ENCODE measurements at regions not wholly inside any gene's neighbourhood (a gene's known extent, or its start where the extent isn't known, plus 50 kb on each side); places are given as distances from the start of the nearest gene placed in this dataset.

GRCh38 chrX:118211891-118212816 lies 95.5 kb upstream of the KLHL13 start:
- intact Hi-C loops (cut with DNase I), result no loop called here
- TF ChIP-seq CTCF (IDR thresholded peaks at IDR 0.05) (no peak), POLR2A (IDR thresholded peaks at IDR 0.05) (no peak)
- Histone ChIP-seq H3K4me3 (no peak overlapping the region), H3K27ac (no peak overlapping the region), H3K27me3 (no peaks in the 10 kb centered on the region), H3K36me3 (no peaks in the 10 kb centered on the region), H3K9me3 (no peaks in the 10 kb centered on the region), H3K4me1 (peaks cover 0 to 16% (median 0%) of the 10 kb centered on the region in 3 donors)
- no peak for DNase-seq
- 48 to 68% methylated on average over 3 to 10 of the region's 10 CpGs for WGBS, 2 donors

- TF ChIP-seq CTCF (IDR thresholded peaks at IDR 0.05), result no peak
- Histone ChIP-seq H3K4me3 (no peak overlapping the region), H3K4me1 (peaks cover 0 to 17% (median 0%) of the 10 kb centered on the region in 3 donors), H3K36me3 (no peaks in the 10 kb centered on the region), H3K9me3 (no peaks in the 10 kb centered on the region), H3K27me3 (no peaks in the 10 kb centered on the region), H3K27ac (no peak overlapping the region)
- WGBS, 2 donors, result 35 to 44% methylated on average over 2 of the region's 2 CpGs
- intact Hi-C loops (cut with DNase I), result no loop called here
- DNase-seq, result no peak
Measured at GRCh38 chrX:118212817-118213183, 96.2 kb upstream of the KLHL13 start.

DNA sequence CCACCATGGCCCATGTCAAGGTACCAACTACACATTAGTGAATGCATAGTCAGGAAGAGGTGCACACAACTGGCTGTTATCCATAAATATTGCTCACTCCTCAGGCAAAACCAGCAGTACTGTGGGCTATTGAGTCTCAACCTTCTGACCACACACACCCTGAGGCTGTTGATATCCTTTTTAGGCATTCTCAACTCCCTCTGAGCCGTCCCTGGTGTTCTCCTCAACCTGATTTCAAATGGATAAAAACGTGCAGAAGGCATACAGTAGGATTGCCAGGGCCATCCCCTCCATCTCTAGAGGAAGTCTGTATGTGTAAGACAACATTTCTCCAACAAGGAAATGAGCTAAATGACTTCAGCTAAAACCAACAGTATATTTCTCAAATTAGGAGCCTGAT lies 98.7 kb upstream of the KLHL13 start:
- no peak for DNase-seq

DNA sequence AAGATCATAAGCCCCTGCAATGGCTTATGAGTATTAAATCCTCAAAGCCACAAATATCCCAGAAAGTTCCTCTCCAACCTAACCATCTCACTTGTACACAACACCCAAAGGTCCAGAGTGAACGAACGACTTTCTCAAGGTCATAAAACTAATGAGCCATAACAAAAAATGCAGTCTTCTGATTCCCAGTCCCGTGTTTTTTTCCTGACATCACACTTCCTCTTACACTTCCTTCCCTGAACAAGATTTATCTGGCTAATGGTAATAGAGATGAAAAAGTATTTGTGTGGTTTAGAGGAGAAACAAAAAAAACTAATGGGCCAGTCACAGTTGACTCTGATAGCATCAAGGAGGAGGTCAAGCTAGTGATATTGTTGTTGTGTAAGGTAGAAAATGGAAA lies 99.5 kb upstream of the KLHL13 start:
- TF ChIP-seq CTCF (IDR thresholded peaks at IDR 0.05) (no peak), POLR2A (IDR thresholded peaks at IDR 0.05) (no peak)
- 17 to 25% methylated on average over 3 of the region's 3 CpGs for WGBS, 2 donors
- Histone ChIP-seq H3K9me3 (no peaks in the 10 kb centered on the region), H3K27ac (no peak overlapping the region), H3K4me1 (peaks cover 0 to 27% (median 0%) of the 10 kb centered on the region in 3 donors), H3K27me3 (no peaks in the 10 kb centered on the region), H3K4me3 (no peak overlapping the region), H3K36me3 (no peaks in the 10 kb centered on the region)
- intact Hi-C loops (cut with DNase I), result no loop called here
- no peak for DNase-seq

More for the DNA sequence above, 98.7 kb upstream of the KLHL13 start:
- H3K4me3 ChIP-seq, result no peak overlapping the region
- TF ChIP-seq CTCF (IDR thresholded peaks at IDR 0.05) (no peak), POLR2A (IDR thresholded peaks at IDR 0.05) (no peak)
- peaks cover 0 to 19% (median 0%) of the 10 kb centered on the region in 3 donors for H3K4me1 ChIP-seq
- 0 to 13% methylated on average over 2 of the region's 2 CpGs for WGBS, 2 donors
- intact Hi-C loops (cut with DNase I), result no loop called here
- no peaks in the 10 kb centered on the region for H3K27me3 ChIP-seq
- no peak overlapping the region for H3K27ac ChIP-seq
- H3K9me3 ChIP-seq, result no peaks in the 10 kb centered on the region
- H3K36me3 ChIP-seq, result no peaks in the 10 kb centered on the region

DNA sequence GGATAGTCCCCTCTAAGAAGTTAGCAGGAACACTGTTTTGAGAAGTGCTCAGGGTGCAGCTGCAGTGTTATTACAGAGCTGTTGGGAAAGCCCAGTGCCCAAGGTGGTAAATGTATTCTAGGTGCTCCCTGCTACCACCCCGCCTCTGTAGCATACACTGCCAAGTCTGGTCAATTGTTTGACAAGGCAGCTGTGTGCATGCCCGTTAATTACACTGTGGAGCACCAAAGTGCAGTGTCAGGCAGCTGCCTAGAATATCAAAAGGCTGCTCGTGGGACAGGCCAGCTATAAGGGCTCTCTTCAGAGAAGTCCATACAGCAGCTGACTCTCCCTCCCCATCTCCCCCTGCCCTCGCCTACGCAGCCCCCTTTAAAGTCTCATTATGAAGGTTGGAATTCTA lies 99.9 kb upstream of the KLHL13 start:
- Histone ChIP-seq H3K27ac (no peak overlapping the region), H3K9me3 (no peaks in the 10 kb centered on the region), H3K4me3 (no peak overlapping the region), H3K27me3 (no peaks in the 10 kb centered on the region), H3K4me1 (peaks cover 0 to 31% (median 0%) of the 10 kb centered on the region in 3 donors), H3K36me3 (no peaks in the 10 kb centered on the region)
- 18 to 21% methylated on average over 2 to 5 of the region's 5 CpGs for WGBS, 2 donors
- no peak for TF ChIP-seq CTCF (IDR thresholded peaks at IDR 0.05)
- no peak for TF ChIP-seq POLR2A (IDR thresholded peaks at IDR 0.05)
- intact Hi-C loops (cut with DNase I), result no loop called here
- no peak for DNase-seq
